ENCODE measurements at regions not wholly inside any gene's neighbourhood (a gene's known extent, or its start where the extent isn't known, plus 50 kb on each side); places are given as distances from the start of the nearest gene placed in this dataset.

DNA sequence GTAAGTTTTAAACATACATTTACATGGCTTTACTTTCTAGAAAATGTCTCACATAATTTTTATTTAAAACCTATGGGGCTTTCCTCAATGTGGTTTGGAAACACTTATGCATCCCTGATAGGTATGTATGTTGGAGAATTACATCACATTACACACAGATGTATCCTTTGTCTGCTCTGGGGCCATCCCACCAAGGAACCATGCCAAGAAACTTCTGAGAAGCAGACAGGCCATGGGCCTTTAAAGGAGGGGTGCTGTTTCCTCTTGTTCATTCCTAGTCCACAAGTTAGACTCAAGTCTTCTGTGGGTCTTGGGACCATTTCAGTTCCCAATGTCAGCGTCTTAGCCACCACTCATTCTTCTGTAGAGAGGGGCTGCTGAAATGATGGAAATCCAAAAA is 162.0 kb upstream of the SETBP1 start:
- DNase-seq: no peak
- intact Hi-C loops (cut with micrococcal nuclease): no loop called here
- no peak overlapping the region for H3K27ac Mint-ChIP-seq
- Histone ChIP-seq H3K27ac (ENCODE audit: low read length) (no peak overlapping the region), H3K4me3 (ENCODE audit: low read length) (no peak overlapping the region), H3K36me3 (ENCODE audit: control insufficient read depth, insufficient read depth, low read length) (no peaks in the 10 kb centered on the region), H3K4me1 (ENCODE audit: control insufficient read depth, insufficient read depth, low read length) (no peaks in the 10 kb centered on the region), H3K27me3 (ENCODE audit: control insufficient read depth, insufficient read depth, low read length) (no peaks in the 10 kb centered on the region), H3K9me3 (ENCODE audit: control insufficient read depth, insufficient read depth, low read length) (no peaks in the 10 kb centered on the region)
- no peaks in the 10 kb centered on the region for H3K36me3 Mint-ChIP-seq
- peaks cover 6 to 11% of the 10 kb centered on the region in 2 donors for H3K4me1 Mint-ChIP-seq
- H3K9me3 Mint-ChIP-seq: no peaks in the 10 kb centered on the region
- WGBS (ENCODE audit: insufficient coverage): 67% methylated on average over 1 of the region's 1 CpG
- TF ChIP-seq, protein P1, sequence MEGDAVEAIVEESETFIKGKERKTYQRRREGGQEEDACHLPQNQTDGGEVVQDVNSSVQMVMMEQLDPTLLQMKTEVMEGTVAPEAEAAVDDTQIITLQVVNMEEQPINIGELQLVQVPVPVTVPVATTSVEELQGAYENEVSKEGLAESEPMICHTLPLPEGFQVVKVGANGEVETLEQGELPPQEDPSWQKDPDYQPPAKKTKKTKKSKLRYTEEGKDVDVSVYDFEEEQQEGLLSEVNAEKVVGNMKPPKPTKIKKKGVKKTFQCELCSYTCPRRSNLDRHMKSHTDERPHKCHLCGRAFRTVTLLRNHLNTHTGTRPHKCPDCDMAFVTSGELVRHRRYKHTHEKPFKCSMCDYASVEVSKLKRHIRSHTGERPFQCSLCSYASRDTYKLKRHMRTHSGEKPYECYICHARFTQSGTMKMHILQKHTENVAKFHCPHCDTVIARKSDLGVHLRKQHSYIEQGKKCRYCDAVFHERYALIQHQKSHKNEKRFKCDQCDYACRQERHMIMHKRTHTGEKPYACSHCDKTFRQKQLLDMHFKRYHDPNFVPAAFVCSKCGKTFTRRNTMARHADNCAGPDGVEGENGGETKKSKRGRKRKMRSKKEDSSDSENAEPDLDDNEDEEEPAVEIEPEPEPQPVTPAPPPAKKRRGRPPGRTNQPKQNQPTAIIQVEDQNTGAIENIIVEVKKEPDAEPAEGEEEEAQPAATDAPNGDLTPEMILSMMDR (IDR thresholded peaks at IDR 0.05): no peak
- no peak overlapping the region for H3K4me3 Mint-ChIP-seq
- no peak for ATAC-seq
- H3K27me3 Mint-ChIP-seq (ENCODE audit: low read depth in 2 of 2): no peaks in the 10 kb centered on the region

GRCh38 chr18:44520981-44521667 is 159.6 kb upstream of the SETBP1 start:
- TF ChIP-seq, protein P1 (IDR thresholded peaks at IDR 0.05): no peak
- Histone ChIP-seq H3K4me1 (ENCODE audit: control insufficient read depth, insufficient read depth, low read length) (no peaks in the 10 kb centered on the region), H3K9me3 (ENCODE audit: control insufficient read depth, insufficient read depth, low read length) (no peaks in the 10 kb centered on the region), H3K36me3 (ENCODE audit: control insufficient read depth, insufficient read depth, low read length) (no peaks in the 10 kb centered on the region), H3K4me3 (ENCODE audit: low read length) (no peak overlapping the region), H3K27me3 (ENCODE audit: control insufficient read depth, insufficient read depth, low read length) (no peaks in the 10 kb centered on the region), H3K27ac (ENCODE audit: low read length) (no peak overlapping the region)
- Mint-ChIP-seq H3K27ac (no peak overlapping the region), H3K9me3 (no peaks in the 10 kb centered on the region), H3K4me1 (peaks cover 1% of the 10 kb centered on the region in 2 donors), H3K4me3 (no peak overlapping the region), H3K36me3 (no peaks in the 10 kb centered on the region), H3K27me3 (ENCODE audit: low read depth in 2 of 2) (peaks cover 0 to 6% of the 10 kb centered on the region in 2 donors)
- 83% methylated on average over 3 of the region's 3 CpGs for WGBS (ENCODE audit: insufficient coverage)
- ATAC-seq: no peak
- no peak for DNase-seq
- intact Hi-C loops (cut with micrococcal nuclease): loop anchor here (10.0 kb wide), 1 partner anchor 114 kb away; no protein-coding TSS in a partner anchor

DNA sequence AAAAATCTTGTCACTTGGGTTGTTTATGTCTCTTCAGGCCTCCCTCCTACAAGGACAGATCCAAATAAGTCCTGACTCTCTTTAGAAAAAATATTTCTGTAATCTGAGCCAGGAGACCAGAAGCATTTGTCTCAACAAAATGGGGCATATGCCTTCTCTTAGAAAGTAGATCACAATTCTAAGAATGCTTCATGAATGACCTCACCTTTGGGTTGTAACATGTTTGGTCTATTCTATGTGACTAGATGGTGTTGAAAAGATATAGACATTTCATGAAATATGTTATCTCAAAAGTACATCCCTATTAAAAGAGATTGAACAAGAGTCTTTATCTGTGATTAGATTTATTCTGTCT is 159.0 kb upstream of the SETBP1 start:
- H3K36me3 Mint-ChIP-seq: no peaks in the 10 kb centered on the region
- Histone ChIP-seq H3K4me1 (ENCODE audit: control insufficient read depth, insufficient read depth, low read length) (peaks cover 2% of the 10 kb centered on the region), H3K27ac (ENCODE audit: low read length) (no peak overlapping the region), H3K9me3 (ENCODE audit: control insufficient read depth, insufficient read depth, low read length) (no peaks in the 10 kb centered on the region), H3K4me3 (ENCODE audit: low read length) (no peak overlapping the region), H3K36me3 (ENCODE audit: control insufficient read depth, insufficient read depth, low read length) (no peaks in the 10 kb centered on the region), H3K27me3 (ENCODE audit: control insufficient read depth, insufficient read depth, low read length) (no peaks in the 10 kb centered on the region)
- H3K9me3 Mint-ChIP-seq: no peaks in the 10 kb centered on the region
- peaks cover 6 to 7% of the 10 kb centered on the region in 2 donors for H3K4me1 Mint-ChIP-seq
- TF ChIP-seq, protein P1 (IDR thresholded peaks at IDR 0.05): no peak
- intact Hi-C loops (cut with micrococcal nuclease): loop anchor here (10.0 kb wide), 1 partner anchor 113 kb away; no protein-coding TSS in a partner anchor
- H3K27me3 Mint-ChIP-seq (ENCODE audit: low read depth in 2 of 2): peaks cover 0 to 6% of the 10 kb centered on the region in 2 donors
- ATAC-seq: no peak
- no peak overlapping the region for H3K27ac Mint-ChIP-seq
- no peak for DNase-seq
- no peak overlapping the region for H3K4me3 Mint-ChIP-seq

Measured in natural killer cell (primary cell).